ENCODE measurements at regions not wholly inside any gene's neighbourhood (a gene's known extent, or its start where the extent isn't known, plus 50 kb on each side); places are given as distances from the start of the nearest gene placed in this dataset.
"Not testable (repeated sequence)": the region's sequence is repeated elsewhere in the genome, so short reads cannot be mapped to it uniquely, and the experiment has no call there.

DNA sequence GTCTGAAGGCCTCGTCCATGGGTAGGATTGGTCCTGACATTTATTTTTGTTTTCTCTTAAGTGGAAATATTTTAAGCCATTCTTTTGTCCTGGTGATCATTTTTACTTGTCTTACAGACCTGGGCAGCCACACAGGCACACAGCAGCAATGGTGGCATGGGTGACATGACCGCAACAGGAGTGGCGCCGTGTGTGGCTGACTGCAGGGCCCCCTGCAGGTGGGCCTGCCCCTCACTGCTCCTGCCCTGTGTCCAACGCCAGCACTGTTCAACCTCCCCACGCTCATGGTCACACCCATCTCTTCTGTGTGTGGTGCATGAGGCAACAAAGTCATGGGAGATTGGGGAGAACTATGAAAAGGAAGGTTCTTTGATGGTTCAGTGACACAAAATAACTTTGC lies 151.9 kb downstream of the MYLK4 start:
- Histone ChIP-seq H4K12ac (ENCODE audit: low read depth, low read length) (no peak overlapping the region), H3K27ac (ENCODE audit: low read depth, low read length) (no peak overlapping the region), H3K79me2 (ENCODE audit: control insufficient read depth, insufficient read depth, low read length, poor library complexity) (no peaks in the 10 kb centered on the region), H2BK120ac (ENCODE audit: insufficient read depth, low read length, poor library complexity) (no peak overlapping the region), H3K27me3 (ENCODE audit: insufficient read depth, low read length) (no peaks in the 10 kb centered on the region), H3K9ac (ENCODE audit: low read length) (no peak overlapping the region), H2BK5ac (ENCODE audit: low read depth, low read length, poor library complexity) (no peak overlapping the region), H4K91ac (ENCODE audit: low read depth, low read length) (no peak overlapping the region), H2AFZ (ENCODE audit: insufficient read depth, low read length, poor library complexity) (no peak overlapping the region), H3K9me3 (ENCODE audit: insufficient read depth, low read depth, low read length) (peaks cover 9% of the 10 kb centered on the region), H3K14ac (ENCODE audit: low read length) (no peak overlapping the region), H3K23ac (ENCODE audit: low read length) (no peak overlapping the region), H3K18ac (ENCODE audit: low read length) (no peak overlapping the region), H3K4me2 (ENCODE audit: low read length) (no peak overlapping the region), H3K4ac (ENCODE audit: low read depth, low read length) (no peak overlapping the region), H3K79me1 (ENCODE audit: low read length) (no peaks in the 10 kb centered on the region), H3K4me3 (ENCODE audit: low read depth, low read length) (no peak overlapping the region), H2BK12ac (ENCODE audit: low read length) (no peak overlapping the region), H3K4me1 (ENCODE audit: control insufficient read depth in 1 of 2, insufficient read depth in 2 of 2, low read length in 2 of 2) (no peaks in the 10 kb centered on the region), H2AK5ac (ENCODE audit: low read length) (no peak overlapping the region), H3K36me3 (ENCODE audit: control insufficient read depth in 1 of 2, insufficient read depth in 2 of 2, low read length in 2 of 2) (no peaks in the 10 kb centered on the region), H4K8ac (ENCODE audit: low read depth, low read length) (no peak overlapping the region)
- WGBS (ENCODE audit: extremely low coverage, insufficient coverage, insufficient read length) = no CpG with 5 or more reads among the region's 6 CpGs
- no peak for DNase-seq

DNA sequence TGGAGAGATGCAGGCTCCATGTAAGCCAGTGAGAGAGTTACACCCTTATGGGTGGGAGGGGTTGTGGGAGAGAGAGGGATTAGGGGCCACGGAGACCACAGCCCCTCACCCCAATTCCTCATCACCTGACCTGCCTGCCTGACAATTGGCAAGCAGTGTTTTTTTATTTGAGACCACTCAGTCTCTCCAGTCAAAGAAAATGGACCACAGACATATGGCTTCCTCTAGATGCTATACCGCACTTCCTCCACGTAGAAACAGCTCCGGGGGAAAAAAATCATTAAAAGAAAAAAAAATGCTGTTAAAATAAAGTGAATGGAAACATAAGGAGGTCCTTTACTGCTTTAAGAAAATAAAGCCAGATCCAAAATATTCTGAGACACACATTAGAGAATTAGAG lies 152.7 kb downstream of the MYLK4 start:
- Histone ChIP-seq H3K23ac (ENCODE audit: low read length) (no peak overlapping the region), H4K91ac (ENCODE audit: low read depth, low read length) (no peak overlapping the region), H2AK5ac (ENCODE audit: low read length) (no peak overlapping the region), H3K4me3 (ENCODE audit: low read depth, low read length) (no peak overlapping the region), H3K9me3 (ENCODE audit: insufficient read depth, low read depth, low read length) (peaks cover 9% of the 10 kb centered on the region), H3K9ac (ENCODE audit: low read length) (no peak overlapping the region), H2BK120ac (ENCODE audit: insufficient read depth, low read length, poor library complexity) (no peak overlapping the region), H3K27ac (ENCODE audit: low read depth, low read length) (no peak overlapping the region), H3K4me1 (ENCODE audit: control insufficient read depth in 1 of 2, insufficient read depth in 2 of 2, low read length in 2 of 2) (no peaks in the 10 kb centered on the region), H4K8ac (ENCODE audit: low read depth, low read length) (no peak overlapping the region), H2AFZ (ENCODE audit: insufficient read depth, low read length, poor library complexity) (no peak overlapping the region), H3K36me3 (ENCODE audit: control insufficient read depth in 1 of 2, insufficient read depth in 2 of 2, low read length in 2 of 2) (no peaks in the 10 kb centered on the region), H3K14ac (ENCODE audit: low read length) (no peak overlapping the region), H3K79me1 (ENCODE audit: low read length) (no peaks in the 10 kb centered on the region), H3K4me2 (ENCODE audit: low read length) (no peak overlapping the region), H2BK5ac (ENCODE audit: low read depth, low read length, poor library complexity) (no peak overlapping the region), H4K12ac (ENCODE audit: low read depth, low read length) (no peak overlapping the region), H2BK12ac (ENCODE audit: low read length) (no peak overlapping the region), H3K4ac (ENCODE audit: low read depth, low read length) (no peak overlapping the region), H3K18ac (ENCODE audit: low read length) (no peak overlapping the region), H3K79me2 (ENCODE audit: control insufficient read depth, insufficient read depth, low read length, poor library complexity) (no peaks in the 10 kb centered on the region), H3K27me3 (ENCODE audit: insufficient read depth, low read length) (no peaks in the 10 kb centered on the region)
- DNase-seq = no peak
- whole genome bisulfite sequencing (ENCODE audit: extremely low coverage, insufficient coverage, insufficient read length) = no CpG with 5 or more reads among the region's 4 CpGs

DNA sequence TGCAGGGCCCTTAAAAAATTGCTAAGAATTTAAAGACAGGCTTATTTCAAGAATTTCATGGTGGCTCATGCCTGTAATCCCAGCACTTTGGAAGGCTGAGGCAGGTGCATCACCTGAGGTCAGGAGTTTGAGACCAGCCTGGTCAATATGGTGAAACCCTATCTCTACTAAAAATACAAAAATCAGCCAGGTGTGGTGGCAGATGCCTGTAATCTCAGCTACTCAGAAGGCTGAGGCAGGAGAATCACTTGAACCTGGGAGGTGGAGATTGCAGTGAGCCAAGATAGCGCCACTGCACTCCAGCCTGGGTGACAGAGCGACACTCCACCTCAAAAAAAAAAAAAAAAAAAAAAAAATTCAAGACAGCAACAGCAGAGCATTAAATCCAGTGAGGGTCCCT lies 153.3 kb downstream of the MYLK4 start:
- H2AFZ ChIP-seq (ENCODE audit: insufficient read depth, low read length, poor library complexity); H3K4me3 ChIP-seq (ENCODE audit: low read depth, low read length); H3K9me3 ChIP-seq (ENCODE audit: insufficient read depth, low read depth, low read length); H3K27ac ChIP-seq (ENCODE audit: low read depth, low read length); H2BK120ac ChIP-seq (ENCODE audit: insufficient read depth, low read length, poor library complexity); H3K14ac ChIP-seq (ENCODE audit: low read length); H3K79me1 ChIP-seq (ENCODE audit: low read length); H3K4ac ChIP-seq (ENCODE audit: low read depth, low read length); DNase-seq; H3K9ac ChIP-seq (ENCODE audit: low read length); H3K36me3 ChIP-seq (ENCODE audit: control insufficient read depth in 1 of 2, insufficient read depth in 2 of 2, low read length in 2 of 2); H3K79me2 ChIP-seq (ENCODE audit: control insufficient read depth, insufficient read depth, low read length, poor library complexity); H4K8ac ChIP-seq (ENCODE audit: low read depth, low read length); H2AK5ac ChIP-seq (ENCODE audit: low read length); H3K4me1 ChIP-seq (ENCODE audit: control insufficient read depth in 1 of 2, insufficient read depth in 2 of 2, low read length in 2 of 2); H3K27me3 ChIP-seq (ENCODE audit: insufficient read depth, low read length); H2BK12ac ChIP-seq (ENCODE audit: low read length); H4K91ac ChIP-seq (ENCODE audit: low read depth, low read length); H3K23ac ChIP-seq (ENCODE audit: low read length); H3K4me2 ChIP-seq (ENCODE audit: low read length); H4K12ac ChIP-seq (ENCODE audit: low read depth, low read length); H3K18ac ChIP-seq (ENCODE audit: low read length); H2BK5ac ChIP-seq (ENCODE audit: low read depth, low read length, poor library complexity): not testable (repeated sequence)
- no CpG with 5 or more reads among the region's 2 CpGs for WGBS (ENCODE audit: extremely low coverage, insufficient coverage, insufficient read length)

DNA sequence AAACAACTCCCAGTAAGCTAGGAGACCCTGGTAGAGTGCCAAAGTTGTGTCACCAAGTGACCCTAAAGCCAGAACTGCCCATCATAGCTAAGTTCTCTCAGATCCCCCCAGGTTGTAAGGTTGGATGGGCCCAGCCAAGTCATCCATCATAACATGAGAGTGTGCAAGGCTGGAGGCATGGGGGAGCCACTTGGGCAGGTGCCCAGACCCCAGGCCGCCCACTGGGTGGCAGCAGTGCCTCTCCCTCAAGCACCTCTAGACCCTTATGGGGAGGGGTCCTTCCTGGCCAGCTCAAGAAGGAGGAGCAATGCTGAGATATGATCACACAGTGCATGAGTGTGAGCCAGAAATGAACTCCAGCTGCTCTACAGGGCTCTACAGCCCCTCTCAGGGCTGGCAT lies 154.5 kb downstream of the MYLK4 start:
- Histone ChIP-seq H4K91ac (ENCODE audit: low read depth, low read length) (no peak overlapping the region), H3K4me3 (ENCODE audit: low read depth, low read length) (no peak overlapping the region), H3K4me2 (ENCODE audit: low read length) (no peak overlapping the region), H2BK5ac (ENCODE audit: low read depth, low read length, poor library complexity) (no peak overlapping the region), H3K79me1 (ENCODE audit: low read length) (no peaks in the 10 kb centered on the region), H4K12ac (ENCODE audit: low read depth, low read length) (no peak overlapping the region), H2AFZ (ENCODE audit: insufficient read depth, low read length, poor library complexity) (no peak overlapping the region), H3K36me3 (ENCODE audit: control insufficient read depth in 1 of 2, insufficient read depth in 2 of 2, low read length in 2 of 2) (no peaks in the 10 kb centered on the region), H3K14ac (ENCODE audit: low read length) (no peak overlapping the region), H3K4ac (ENCODE audit: low read depth, low read length) (no peak overlapping the region), H3K27me3 (ENCODE audit: insufficient read depth, low read length) (no peaks in the 10 kb centered on the region), H4K8ac (ENCODE audit: low read depth, low read length) (no peak overlapping the region), H3K27ac (ENCODE audit: low read depth, low read length) (no peak overlapping the region), H2BK120ac (ENCODE audit: insufficient read depth, low read length, poor library complexity) (no peak overlapping the region), H3K9ac (ENCODE audit: low read length) (no peak overlapping the region), H3K23ac (ENCODE audit: low read length) (no peak overlapping the region), H2BK12ac (ENCODE audit: low read length) (no peak overlapping the region), H3K4me1 (ENCODE audit: control insufficient read depth in 1 of 2, insufficient read depth in 2 of 2, low read length in 2 of 2) (no peaks in the 10 kb centered on the region), H3K79me2 (ENCODE audit: control insufficient read depth, insufficient read depth, low read length, poor library complexity) (no peaks in the 10 kb centered on the region), H3K9me3 (ENCODE audit: insufficient read depth, low read depth, low read length) (peaks cover 9% of the 10 kb centered on the region), H2AK5ac (ENCODE audit: low read length) (no peak overlapping the region), H3K18ac (ENCODE audit: low read length) (no peak overlapping the region)
- WGBS (ENCODE audit: extremely low coverage, insufficient coverage, insufficient read length) = no CpG with 5 or more reads among the region's 1 CpG
- DNase-seq = no peak
